Lower leg skin (tissue), 4 donors: ENCODE measurements at regions not wholly inside any gene's neighbourhood (a gene's known extent, or its start where the extent isn't known, plus 50 kb on each side); places are given as distances from the start of the nearest gene placed in this dataset.

Source experiments
- DNase-seq, 2 donors: peaks; one replicate each; pipeline ENCODE4 v3.0.0-alpha.2; 2019; ENCODE audit warnings: low spot score in 2 of 2
- H3K4me3 ChIP-seq: fragments of 200-600 bp; sonication (generic); 2 replicates; pipeline ENCODE4 v1.5.1; 2017; ENCODE audit warnings: mild to moderate bottlenecking, low read depth; ENCODE audit not compliant: poor library complexity, severe bottlenecking
- POLR2A ChIP-seq, 2 donors: fragments of 450-650 bp; IDR thresholded peaks; one replicate each; pipeline ENCODE4 v1.6.1; 2016 to 2017; ENCODE audit warnings: antibody characterized with exemption in 2 of 2, mild to moderate bottlenecking in 1 of 2, moderate library complexity in 1 of 2
- WGBS, 2 donors: methylation state at CpG; one replicate each; pipeline ENCODE4 v1.1.5; 2018; 5-methylcytosine and 5-hydroxymethylcytosine counted together
- intact Hi-C: fragments of 100-400 bp; cut with DNase I; formaldehyde crosslinking; loops from one replicate; pipeline ENCODE4 v1.15.0; 2023; ENCODE audit warnings: low total_unique reads
- TF ChIP-seq, protein P1 (sequence below), 3 donors: fragments of 450-650 bp; IDR thresholded peaks; one replicate each; pipeline ENCODE4 v1.5.1; 2016; ENCODE audit warnings: antibody characterized with exemption in 3 of 3, mild to moderate bottlenecking in 3 of 3, moderate library complexity in 2 of 3

- intact Hi-C loops = no loop called here
- 75 to 86% methylated on average over 10 of the region's 10 CpGs for WGBS, 2 donors
- DNase-seq = no peak
- TF ChIP-seq POLR2A (IDR thresholded peaks at IDR 0.05) = no peak
- TF ChIP-seq, protein P1, sequence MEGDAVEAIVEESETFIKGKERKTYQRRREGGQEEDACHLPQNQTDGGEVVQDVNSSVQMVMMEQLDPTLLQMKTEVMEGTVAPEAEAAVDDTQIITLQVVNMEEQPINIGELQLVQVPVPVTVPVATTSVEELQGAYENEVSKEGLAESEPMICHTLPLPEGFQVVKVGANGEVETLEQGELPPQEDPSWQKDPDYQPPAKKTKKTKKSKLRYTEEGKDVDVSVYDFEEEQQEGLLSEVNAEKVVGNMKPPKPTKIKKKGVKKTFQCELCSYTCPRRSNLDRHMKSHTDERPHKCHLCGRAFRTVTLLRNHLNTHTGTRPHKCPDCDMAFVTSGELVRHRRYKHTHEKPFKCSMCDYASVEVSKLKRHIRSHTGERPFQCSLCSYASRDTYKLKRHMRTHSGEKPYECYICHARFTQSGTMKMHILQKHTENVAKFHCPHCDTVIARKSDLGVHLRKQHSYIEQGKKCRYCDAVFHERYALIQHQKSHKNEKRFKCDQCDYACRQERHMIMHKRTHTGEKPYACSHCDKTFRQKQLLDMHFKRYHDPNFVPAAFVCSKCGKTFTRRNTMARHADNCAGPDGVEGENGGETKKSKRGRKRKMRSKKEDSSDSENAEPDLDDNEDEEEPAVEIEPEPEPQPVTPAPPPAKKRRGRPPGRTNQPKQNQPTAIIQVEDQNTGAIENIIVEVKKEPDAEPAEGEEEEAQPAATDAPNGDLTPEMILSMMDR (IDR thresholded peaks at IDR 0.05) = no peak
- H3K4me3 ChIP-seq = no peak overlapping the region
These were observed 63.8 kb upstream of the PRRC2C start for GRCh38 chr1:171421413-171422020.

DNA sequence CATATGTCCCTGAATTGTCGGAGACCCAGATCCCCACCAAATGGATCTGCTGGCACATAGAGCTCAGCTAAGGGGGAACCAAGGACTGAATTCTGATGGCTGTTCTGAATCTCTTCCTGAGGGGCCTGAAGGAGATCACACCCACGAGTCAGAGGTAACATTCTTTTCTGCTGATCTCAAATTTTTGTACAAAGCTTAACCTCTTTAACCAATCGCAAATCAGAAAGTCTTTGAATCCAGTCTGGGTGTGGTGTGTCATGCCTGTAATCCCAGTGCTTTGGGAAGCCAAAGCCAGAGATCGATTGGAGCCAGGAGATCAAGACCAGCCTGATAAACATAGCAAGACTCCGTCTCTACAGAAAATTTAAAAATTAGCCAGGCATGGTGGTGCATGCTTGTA, 62.8 kb upstream of the PRRC2C start:
- intact Hi-C loops = no loop called here
- DNase-seq = no peak
- no peak overlapping the region for H3K4me3 ChIP-seq
- TF ChIP-seq, protein P1 (IDR thresholded peaks at IDR 0.05) = no peak
- TF ChIP-seq POLR2A (IDR thresholded peaks at IDR 0.05) = no peak
- WGBS, 2 donors = 43 to 49% methylated on average over 5 of the region's 5 CpGs

DNA sequence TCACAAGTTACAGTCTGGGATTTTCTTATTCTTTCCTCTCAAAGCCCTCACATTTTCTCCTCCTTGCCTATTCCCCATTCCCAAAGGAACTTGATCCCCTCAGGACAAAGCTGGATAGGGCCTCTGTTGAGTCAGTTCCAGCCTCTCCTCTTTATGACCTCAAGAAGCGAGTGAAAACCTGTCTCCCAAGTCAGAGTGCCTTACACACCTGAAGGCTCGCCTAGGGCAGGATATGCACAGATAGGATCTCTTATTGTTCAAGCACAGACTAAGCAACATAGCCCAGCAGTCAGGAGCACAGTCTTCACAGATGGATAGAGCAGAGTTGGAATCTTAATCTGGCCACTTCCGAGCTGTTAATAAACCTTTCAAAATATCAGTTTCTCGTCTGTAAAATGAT, 60.8 kb upstream of the PRRC2C start:
- intact Hi-C loops = no loop called here
- no peak for DNase-seq
- no peak overlapping the region for H3K4me3 ChIP-seq
- WGBS, 2 donors = 48 to 50% methylated on average over 4 of the region's 4 CpGs
- TF ChIP-seq POLR2A (IDR thresholded peaks at IDR 0.05) = no peak
- TF ChIP-seq, protein P1 (IDR thresholded peaks at IDR 0.05) = no peak

DNA sequence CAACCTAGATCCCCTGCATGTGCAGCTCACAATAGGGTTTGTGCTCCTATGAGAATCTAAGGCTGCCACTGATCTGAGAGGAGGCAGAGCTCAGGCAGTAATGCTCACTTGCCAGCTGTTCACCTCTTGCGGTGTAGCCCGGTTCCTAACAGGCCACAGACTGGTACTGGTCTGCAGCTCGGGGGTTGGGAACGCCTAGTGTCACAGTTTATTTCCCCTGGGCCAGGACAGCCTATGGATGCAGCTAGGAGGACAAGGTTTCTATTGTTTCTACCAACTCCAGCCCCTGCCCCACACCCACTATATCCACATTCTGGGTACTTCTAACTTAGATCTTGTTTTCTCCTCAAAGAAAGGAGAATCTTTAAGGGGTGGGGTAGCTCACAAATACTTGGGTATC, 58.7 kb upstream of the PRRC2C start:
- intact Hi-C loops = no loop called here
- no peak for TF ChIP-seq POLR2A (IDR thresholded peaks at IDR 0.05)
- TF ChIP-seq, protein P1 (IDR thresholded peaks at IDR 0.05) = no peak
- H3K4me3 ChIP-seq = no peak overlapping the region
- WGBS, 2 donors = 55 to 81% methylated on average over 3 to 4 of the region's 4 CpGs
- DNase-seq = no peak

DNA sequence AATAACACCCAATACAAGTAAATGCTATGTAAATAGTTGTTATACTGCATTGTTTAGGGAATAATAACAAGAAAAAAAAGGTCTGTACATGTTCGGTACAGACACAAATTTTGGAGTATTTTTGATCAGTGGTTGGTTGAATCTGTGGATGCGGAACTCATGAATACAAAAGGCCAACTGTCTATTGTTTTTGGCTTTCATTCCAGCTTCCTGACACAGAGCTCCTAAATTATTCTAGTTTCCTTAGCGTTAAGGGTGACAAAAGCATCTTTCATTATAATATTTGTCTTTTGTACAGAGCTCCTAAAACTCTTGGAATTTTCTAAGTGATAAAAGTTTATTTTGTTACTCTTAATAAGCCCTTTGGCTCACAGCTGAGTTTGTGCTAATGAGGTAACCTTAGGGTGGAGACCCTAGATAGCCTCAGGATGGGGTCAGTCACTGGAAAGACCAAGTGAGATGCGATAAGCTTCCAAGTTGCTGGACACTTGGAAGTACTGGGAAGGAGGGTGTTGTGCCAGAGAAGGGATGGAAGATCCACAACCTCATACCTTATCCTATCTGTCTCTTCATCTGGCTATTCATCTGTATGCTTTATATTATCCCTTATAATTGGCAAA, 57.4 kb upstream of the PRRC2C start:
- intact Hi-C loops = no loop called here
- 48 to 62% methylated on average over 4 of the region's 4 CpGs for WGBS, 2 donors
- TF ChIP-seq POLR2A (IDR thresholded peaks at IDR 0.05) = no peak
- TF ChIP-seq, protein P1 (IDR thresholded peaks at IDR 0.05) = no peak

DNA sequence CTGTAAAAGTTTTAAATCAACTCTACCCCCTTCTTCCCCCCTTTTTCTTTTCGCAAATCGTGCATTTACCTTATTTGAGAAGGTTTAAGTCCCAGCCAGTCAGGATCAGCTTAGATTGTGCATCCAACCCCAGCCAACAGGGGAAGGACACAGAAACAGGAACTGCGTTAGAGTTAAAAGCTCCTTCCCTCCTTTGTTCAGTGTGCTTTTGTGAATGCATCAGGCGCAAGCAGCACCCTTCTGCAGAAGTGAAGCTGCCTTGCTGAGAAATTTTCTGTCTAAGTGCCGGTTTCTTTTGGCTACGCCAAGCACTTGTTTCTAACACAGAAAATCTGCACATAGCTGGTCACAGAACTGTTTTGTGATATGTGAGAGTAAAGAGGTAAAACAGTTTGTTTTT, 56.2 kb upstream of the PRRC2C start:
- TF ChIP-seq POLR2A (IDR thresholded peaks at IDR 0.05) = no peak
- TF ChIP-seq, protein P1 (IDR thresholded peaks at IDR 0.05) = no peak
- WGBS, 2 donors = 93 to 95% methylated on average over 6 of the region's 6 CpGs
- H3K4me3 ChIP-seq = no peak overlapping the region
- DNase-seq = no peak
- intact Hi-C loops = no loop called here

More for the DNA sequence above, 57.4 kb upstream of the PRRC2C start:
- no peak for DNase-seq
- H3K4me3 ChIP-seq = no peak overlapping the region
